GM18499 (cell line): ENCODE measurements at regions not wholly inside any gene's neighbourhood (a gene's known extent, or its start where the extent isn't known, plus 50 kb on each side); places are given as distances from the start of the nearest gene placed in this dataset.

Experiments
- ATAC-seq: cut with Tn5 transposase; IDR thresholded peaks from one replicate; pipeline ENCODE4 v1.9.1; 2021; ENCODE audit warnings: moderate number of reproducible peaks; ENCODE audit not compliant: insufficient read depth, unreplicated experiment

- ATAC-seq, result no peak
These were observed 228.6 kb downstream of the UQCRFS1 start for GRCh38 chr19:28984315-28984714.

DNA sequence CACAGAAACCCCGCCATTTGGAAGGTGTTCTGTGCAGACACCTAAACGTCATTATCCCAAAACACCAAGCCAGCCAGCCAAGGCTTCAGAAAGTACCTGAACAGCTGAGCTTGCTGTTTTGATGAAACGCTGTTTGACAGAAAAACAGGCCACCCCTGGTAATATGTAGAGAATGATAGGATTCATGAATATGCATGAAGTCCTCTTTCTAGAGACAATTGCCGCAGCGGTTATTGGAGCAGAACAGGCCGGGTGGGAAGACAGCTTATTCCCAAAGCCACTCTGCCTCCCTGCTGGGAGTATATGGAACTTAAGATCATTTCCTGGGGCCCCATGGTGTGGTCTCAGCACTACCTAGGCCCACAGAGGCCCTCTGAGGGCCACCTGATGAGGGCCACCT is 229.5 kb downstream of the UQCRFS1 start:
- no peak for ATAC-seq

DNA sequence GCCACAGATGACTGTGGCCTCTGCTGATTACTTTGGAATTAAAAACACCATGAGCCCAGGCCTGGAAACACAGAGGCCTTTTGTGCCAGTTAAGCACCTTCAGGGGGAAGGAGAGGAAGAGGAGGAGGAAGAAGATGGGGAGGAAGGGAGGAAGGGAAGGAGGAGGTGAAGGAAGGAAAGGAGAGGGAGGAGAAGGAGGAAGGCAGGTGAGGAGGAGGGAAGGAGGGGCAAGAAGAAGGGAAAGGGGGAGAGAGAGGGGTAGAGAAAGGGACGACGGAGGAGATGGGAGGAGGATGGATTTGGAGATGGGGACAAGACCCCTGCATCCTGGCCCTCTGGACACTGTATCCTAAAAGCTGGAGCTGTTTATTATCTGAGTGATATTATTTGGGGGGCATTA is 231.0 kb downstream of the UQCRFS1 start:
- no peak for ATAC-seq

DNA sequence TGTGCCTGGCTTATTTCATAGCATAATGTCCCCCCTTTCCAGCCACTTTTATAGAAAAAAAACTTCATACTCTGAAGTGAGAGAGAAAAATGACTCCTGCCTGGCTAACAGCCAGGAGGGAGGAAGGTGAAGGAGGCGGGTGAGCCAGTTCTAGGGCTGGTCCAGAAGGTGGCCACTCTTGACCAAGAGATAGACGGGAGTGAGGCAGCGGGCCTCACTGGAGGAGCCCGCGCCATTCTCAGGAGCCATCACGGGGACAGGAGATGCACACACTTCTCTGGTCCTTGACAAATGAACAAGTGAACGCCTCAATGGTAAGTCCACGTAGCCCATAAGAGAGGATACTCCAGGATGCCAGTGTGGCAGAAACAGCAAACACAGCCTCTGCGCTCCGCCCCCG is 231.4 kb downstream of the UQCRFS1 start:
- no peak for ATAC-seq

DNA sequence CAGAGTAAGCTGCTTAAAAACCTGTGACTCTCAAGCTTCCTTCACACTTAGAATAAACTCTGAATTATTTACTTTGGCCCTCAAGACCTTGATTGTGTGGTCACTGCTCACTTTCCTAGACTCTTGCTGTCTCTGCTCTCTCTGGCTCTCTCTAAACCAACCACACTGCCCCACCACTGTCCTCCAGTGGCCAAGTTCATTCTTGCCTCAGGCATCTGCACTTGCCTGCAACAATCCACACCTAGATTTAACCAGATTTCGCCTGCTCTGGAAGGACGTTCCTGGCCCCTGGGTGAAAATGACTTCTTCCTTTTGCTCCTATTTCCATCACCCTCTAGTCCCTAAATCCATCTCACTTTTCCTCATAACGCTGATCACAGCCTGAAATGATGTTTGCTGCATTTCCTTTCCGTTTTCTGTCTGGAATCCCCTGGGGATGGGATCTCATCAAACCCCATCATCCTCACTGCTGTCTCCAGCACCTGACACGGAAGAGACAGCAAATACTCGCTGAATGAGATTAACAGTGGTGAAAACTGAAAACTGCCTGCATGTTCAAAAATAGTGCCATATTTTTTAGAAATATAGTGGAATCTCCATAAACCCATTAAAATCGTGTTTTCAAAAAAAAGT is 232.6 kb downstream of the UQCRFS1 start:
- ATAC-seq, result no peak

DNA sequence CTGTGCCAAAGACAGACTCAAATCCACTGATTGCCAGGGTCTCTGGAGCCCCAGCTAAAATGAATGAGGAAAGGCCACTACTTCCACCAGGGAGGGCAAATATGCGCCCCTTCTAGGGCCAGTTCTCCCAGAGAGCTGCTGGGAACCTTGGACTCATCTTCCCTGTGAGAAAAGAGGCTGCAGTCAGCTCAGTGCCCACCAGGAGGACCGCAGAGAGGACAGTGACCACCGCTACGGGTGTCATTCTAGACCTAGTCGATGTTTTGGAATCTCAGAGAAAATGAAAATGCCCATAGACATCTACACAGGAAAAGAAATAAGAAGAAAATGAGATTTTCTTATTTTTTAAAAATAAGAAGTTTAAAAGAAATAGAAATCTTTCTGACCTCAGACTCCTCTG is 235.1 kb downstream of the UQCRFS1 start:
- no peak for ATAC-seq

DNA sequence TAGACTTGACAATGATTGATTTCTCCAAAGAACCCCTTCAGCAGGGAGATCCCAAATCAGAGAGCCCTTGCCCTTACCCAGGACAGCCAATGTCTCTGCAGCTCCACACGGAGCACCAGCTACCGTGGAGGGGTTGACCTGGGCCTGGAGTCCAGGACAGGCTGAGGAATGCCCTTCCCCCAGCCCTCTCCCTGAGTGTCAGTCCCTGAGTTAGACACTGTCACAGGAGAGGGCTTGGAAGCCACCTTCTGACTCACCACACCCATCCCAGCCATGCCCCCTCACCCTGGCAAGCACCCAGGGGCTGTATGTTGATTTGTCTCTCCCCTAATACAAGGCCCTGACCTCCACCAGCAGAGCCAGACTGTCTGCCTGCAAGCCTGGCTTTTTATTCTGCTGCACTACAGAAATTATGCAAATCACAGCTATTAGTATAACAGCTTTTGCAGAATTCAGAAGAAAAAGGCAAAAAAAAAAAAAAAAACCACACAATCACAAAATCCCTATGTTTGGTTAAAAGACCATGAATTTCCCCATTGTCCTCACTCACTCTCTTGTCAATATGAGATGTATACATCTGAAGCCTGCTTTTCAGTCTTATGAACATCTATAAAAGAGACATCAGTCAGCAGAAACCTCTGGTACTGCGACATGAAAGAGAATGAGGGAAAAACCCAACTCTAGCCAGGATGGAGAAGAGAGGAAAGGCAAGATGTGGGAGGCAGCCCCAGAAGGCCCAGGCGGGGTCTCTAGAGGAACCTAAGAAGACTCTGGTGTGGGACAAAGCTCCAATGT is 240.7 kb downstream of the UQCRFS1 start:
- ATAC-seq, result no peak

- ATAC-seq, result no peak
These were observed 241.4 kb downstream of the UQCRFS1 start for GRCh38 chr19:28971513-28971912.

DNA sequence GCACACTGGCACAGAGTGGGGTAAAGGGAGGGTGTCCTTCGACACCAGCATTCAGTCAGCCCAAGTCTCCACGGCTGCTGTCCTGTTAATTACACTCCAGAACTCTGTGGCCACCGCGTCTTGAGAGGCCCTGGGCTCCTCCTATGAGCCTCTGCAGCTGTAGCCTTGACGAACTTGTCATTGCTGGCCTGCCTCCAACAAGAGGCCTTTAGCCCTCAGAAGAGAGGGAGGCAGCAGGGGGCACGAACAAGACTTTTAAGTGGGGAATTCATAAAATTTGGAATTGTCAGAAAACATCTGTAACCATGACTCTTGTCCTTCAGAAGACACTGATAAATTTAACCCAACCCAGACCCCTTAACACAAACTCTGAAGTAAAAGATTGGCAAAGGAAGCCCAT is 241.9 kb downstream of the UQCRFS1 start:
- no peak for ATAC-seq

- no peak for ATAC-seq
These were observed 244.2 kb downstream of the UQCRFS1 start for GRCh38 chr19:28968721-28969120.

- no peak for ATAC-seq
These were observed 246.1 kb downstream of the UQCRFS1 start for GRCh38 chr19:28966737-28967399.

DNA sequence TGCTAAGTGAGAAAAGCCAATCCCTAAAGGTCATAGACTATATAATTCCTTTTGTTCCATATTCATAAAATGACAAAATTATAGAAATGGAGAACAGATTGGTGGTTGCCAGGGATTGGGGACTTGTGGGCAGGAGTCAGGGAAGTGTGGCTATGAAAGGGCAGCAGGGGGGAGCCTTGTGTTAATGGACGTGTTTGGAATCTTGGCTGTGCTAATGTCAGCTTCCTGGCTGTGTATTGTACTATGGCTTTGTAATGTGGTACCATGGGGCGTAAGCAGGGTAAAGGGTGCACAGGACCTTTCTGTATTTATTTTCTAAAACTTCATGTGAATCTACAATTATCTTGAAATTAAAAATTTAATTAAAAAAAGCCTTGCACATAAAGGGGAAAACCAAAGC is 248.5 kb downstream of the UQCRFS1 start:
- ATAC-seq, result no peak

DNA sequence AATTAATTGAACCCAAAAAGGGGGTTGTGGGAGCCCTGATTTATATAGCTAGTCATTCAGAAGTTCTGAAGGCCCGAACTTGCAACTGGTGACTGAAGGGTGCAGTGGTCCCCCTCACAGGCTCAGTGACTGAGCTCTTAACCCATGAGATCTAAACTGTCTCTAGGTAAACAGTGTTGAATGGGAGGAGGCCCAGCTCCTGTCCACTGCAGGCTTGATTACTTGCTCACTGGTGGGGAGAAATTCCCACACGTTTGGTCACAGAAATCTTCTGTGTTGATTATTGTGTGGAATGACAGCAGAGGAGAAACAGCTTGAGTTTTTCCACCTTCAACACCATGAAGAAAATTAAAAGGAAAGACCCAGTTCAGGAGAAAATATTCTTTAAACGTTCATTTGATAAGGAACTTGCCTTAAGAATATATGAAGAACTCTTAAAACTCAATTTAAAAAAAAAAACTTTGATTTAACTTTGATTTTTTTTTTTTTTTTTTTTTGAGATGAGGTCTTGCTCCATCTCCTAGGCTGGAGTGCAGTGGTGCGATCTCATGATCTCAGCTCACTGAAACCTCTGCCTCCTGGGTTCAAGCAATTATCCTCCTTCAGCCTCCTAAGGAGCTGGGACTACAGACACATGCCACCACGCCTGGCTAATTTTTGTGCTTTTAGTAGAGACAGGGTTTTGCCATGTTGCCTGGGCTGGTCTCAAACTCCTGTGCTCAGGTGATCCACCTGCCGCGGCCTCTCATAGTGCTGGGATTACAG is 249.3 kb downstream of the UQCRFS1 start:
- ATAC-seq, result no peak

- ATAC-seq, result no peak
These were observed 251.0 kb downstream of the UQCRFS1 start for GRCh38 chr19:28961772-28962500.

GRCh38 chr19:28960986-28961705 is 251.8 kb downstream of the UQCRFS1 start:
- no peak for ATAC-seq

GRCh38 chr19:28960586-28960985 is 252.4 kb downstream of the UQCRFS1 start:
- ATAC-seq, result no peak

GRCh38 chr19:28956961-28957360 is 256.0 kb downstream of the UQCRFS1 start:
- no peak for ATAC-seq

GRCh38 chr19:28956421-28956820 is 256.5 kb downstream of the UQCRFS1 start:
- no peak for ATAC-seq

DNA sequence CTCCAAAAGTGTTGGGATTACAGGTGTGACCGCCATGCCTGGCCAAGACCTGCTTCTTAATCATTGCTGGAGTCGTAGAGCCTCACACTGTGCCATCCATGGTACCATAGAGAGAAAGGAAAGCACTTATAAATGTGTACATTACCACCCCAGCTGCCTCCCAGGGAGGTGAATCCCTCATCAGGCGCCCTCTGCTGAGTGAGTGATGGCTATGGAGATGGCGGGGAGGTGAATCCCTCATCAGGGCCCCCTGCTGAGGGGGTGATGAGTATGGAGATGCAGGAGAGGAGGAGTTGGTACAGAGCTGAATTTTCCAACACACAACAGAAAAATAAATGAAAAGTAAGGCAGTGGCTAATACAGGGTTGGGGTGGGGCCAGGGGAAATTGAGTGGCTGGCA is 263.4 kb downstream of the UQCRFS1 start:
- no peak for ATAC-seq
